ENCODE measurements at regions not wholly inside any gene's neighbourhood (a gene's known extent, or its start where the extent isn't known, plus 50 kb on each side); places are given as distances from the start of the nearest gene placed in this dataset.

DNA sequence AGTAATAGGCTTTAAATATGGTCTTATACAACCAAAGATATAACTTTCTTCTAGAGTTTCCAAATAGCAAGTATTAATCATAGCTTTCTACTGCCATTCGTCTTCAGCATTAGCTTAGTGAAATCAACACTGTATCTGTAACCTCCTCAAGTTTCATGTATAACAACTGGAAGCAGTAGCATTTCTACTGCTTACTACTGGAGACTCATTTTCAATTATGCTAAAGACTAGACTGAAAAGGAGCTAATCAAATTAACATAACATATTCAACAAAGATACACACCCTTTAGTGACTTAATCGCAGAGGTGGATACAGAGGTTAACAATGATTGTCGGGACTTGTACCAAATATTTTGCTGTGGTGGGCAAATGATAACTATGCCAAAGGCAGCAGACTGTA lies 344.2 kb upstream of the TEX13C start:
- Histone ChIP-seq H4K20me1 (ENCODE audit: insufficient read depth, low read length) (no peaks in the 10 kb centered on the region), H3K4me1 (ENCODE audit: control insufficient read depth, insufficient read depth, low read length) (no peaks in the 10 kb centered on the region), H3K27me3 (ENCODE audit: control insufficient read depth, insufficient read depth, low read length) (no peaks in the 10 kb centered on the region), H3K9me3 (ENCODE audit: control insufficient read depth, insufficient read depth, low read length) (no peaks in the 10 kb centered on the region), H2BK5ac (ENCODE audit: low read depth, low read length, poor library complexity, severe bottlenecking) (no peak overlapping the region), H3K4me3 (ENCODE audit: insufficient read depth, low read depth, low read length) (no peak overlapping the region), H2BK15ac (ENCODE audit: low read depth, low read length) (no peak overlapping the region), H2BK20ac (ENCODE audit: low read depth, low read length) (no peak overlapping the region), H4K5ac (ENCODE audit: low read depth, low read length) (no peak overlapping the region), H4K8ac (ENCODE audit: low read depth in 2 of 2, low read length in 2 of 2) (no peak overlapping the region), H3K9ac (ENCODE audit: low read depth, low read length) (no peak overlapping the region), H3K4ac (ENCODE audit: low read depth, low read length) (no peak overlapping the region), H3K23ac (ENCODE audit: low read depth, low read length) (no peak overlapping the region), H4K91ac (ENCODE audit: insufficient read depth, low read depth, low read length) (no peak overlapping the region), H2AK9ac (replicated peaks; ENCODE audit: low read depth, low read length, poor library complexity) (no peak overlapping the region), H3K18ac (ENCODE audit: low read depth, low read length) (no peak overlapping the region), H3K4me2 (ENCODE audit: low read depth, low read length) (no peak overlapping the region), H3K27ac (ENCODE audit: insufficient read depth, low read length) (no peak overlapping the region), H3K14ac (replicated peaks; ENCODE audit: low read depth, low read length) (no peak overlapping the region), H3K9me1 (ENCODE audit: insufficient read depth, low read length) (no peaks in the 10 kb centered on the region), H3K36me3 (ENCODE audit: control insufficient read depth, insufficient read depth, low read length) (no peaks in the 10 kb centered on the region), H2BK120ac (ENCODE audit: low read depth, low read length) (no peak overlapping the region), H2AK5ac (ENCODE audit: low read depth, low read length) (no peak overlapping the region), H3K79me1 (ENCODE audit: low read depth in 1 of 2, low read length in 2 of 2) (no peaks in the 10 kb centered on the region), H2AFZ (replicated peaks; ENCODE audit: low read length, poor library complexity) (no peak overlapping the region), H3K56ac (ENCODE audit: extremely low read depth, insufficient read depth, low read length) (no peak overlapping the region)
- BruUV-seq (replicated peaks), result no TSS peak
- DNase-seq (no peak), ATAC-seq (ENCODE audit: low read depth) (no peak)
- intact Hi-C loops (cut with micrococcal nuclease) (no loop called here), in situ Hi-C loops (cut with MboI; ENCODE audit: low sequenced_read_pairs) (no loop called here), dilution Hi-C loops (cut with HindIII; ENCODE audit: low sequenced_read_pairs, unreplicated experiment) (no loop called here)
- ChIA-PET CTCF (no interaction called here), POLR2A (ENCODE audit: unreplicated experiment) (no interaction called here)
- TF ChIP-seq SMC3 (IDR thresholded peaks at IDR 0.05; ENCODE audit: low read depth, low read length) (no peak), CHD1 (IDR thresholded peaks at IDR 0.05; ENCODE audit: low read depth, low read length) (no peak), MAFK (IDR thresholded peaks at IDR 0.05; ENCODE audit: low read depth, low read length) (no peak), NFE2L2 (IDR thresholded peaks at IDR 0.05; ENCODE audit: low read depth, low read length) (no peak), FOS (IDR thresholded peaks at IDR 0.05; ENCODE audit: low read depth, low read length) (no peak), RFX5 (IDR thresholded peaks at IDR 0.05; ENCODE audit: low read depth, low read length) (no peak), MAZ (IDR thresholded peaks at IDR 0.05; ENCODE audit: borderline replicate concordance, low read depth, low read length) (no peak), MXI1 (IDR thresholded peaks at IDR 0.05; ENCODE audit: borderline replicate concordance, low read depth, low read length) (no peak), RAD21 (IDR thresholded peaks at IDR 0.05; ENCODE audit: low read length) (no peak), CEBPB (IDR thresholded peaks at IDR 0.05; ENCODE audit: low read depth, low read length) (no peak), POLR2A (IDR thresholded peaks at IDR 0.05; ENCODE audit: low read depth, low read length) (no peak)
- no CpG with 5 or more reads among the region's 3 CpGs for WGBS, 2 experiments (ENCODE audit: extremely low coverage in 2 of 2, insufficient read length in 1 of 2)
